GM18517 (cell line): ENCODE measurements at regions not wholly inside any gene's neighbourhood (a gene's known extent, or its start where the extent isn't known, plus 50 kb on each side); places are given as distances from the start of the nearest gene placed in this dataset.

Experiments used
- ATAC-seq: cut with Tn5 transposase; IDR thresholded peaks from one replicate; pipeline ENCODE4 v1.9.1; 2021; ENCODE audit warnings: mild to moderate bottlenecking, moderate library complexity; ENCODE audit not compliant: unreplicated experiment

- no peak for ATAC-seq
Measured at GRCh38 chr20:40459299-40459698, 229.7 kb downstream of the MAFB start.

DNA sequence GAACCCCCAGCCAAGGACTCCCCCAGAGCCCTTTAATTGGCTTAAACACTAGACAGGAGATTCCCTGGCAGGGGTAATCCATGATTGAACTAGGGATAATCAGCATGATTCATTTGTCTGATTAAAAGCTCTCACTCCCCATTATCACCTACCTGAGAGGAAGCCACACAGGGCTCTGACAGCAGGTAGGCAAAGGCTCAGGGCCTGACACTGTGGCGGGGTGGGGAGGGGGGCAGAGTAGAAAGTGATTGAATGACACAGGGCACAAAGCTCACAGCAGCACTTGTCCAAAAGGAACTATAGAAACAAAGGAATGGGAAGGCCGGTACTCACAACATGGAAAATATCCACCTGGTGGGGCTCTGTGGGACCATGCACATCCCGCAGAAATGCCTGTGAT lies 231.6 kb downstream of the MAFB start:
- ATAC-seq: no peak

DNA sequence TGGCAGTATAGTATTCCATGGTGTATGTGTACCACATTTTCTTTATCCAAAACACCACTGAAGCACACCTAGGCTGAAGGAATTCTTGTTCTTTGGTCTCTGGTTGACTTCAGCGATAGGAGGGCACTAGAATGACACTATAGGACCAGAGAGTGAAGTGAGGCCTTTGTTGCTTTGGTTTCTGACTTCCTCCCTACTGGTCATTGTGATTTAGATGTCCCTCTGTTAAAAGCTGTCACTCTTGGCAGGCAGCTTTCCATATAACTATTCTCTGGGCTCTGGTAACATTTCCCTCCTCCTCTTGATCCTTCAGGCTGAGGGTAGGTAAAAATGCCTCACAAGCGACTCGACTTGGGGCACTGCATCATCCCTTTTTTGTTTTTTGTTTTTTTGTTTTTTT lies 236.3 kb downstream of the MAFB start:
- ATAC-seq: no peak

GRCh38 chr20:40451552-40451951 lies 237.5 kb downstream of the MAFB start:
- no peak for ATAC-seq

DNA sequence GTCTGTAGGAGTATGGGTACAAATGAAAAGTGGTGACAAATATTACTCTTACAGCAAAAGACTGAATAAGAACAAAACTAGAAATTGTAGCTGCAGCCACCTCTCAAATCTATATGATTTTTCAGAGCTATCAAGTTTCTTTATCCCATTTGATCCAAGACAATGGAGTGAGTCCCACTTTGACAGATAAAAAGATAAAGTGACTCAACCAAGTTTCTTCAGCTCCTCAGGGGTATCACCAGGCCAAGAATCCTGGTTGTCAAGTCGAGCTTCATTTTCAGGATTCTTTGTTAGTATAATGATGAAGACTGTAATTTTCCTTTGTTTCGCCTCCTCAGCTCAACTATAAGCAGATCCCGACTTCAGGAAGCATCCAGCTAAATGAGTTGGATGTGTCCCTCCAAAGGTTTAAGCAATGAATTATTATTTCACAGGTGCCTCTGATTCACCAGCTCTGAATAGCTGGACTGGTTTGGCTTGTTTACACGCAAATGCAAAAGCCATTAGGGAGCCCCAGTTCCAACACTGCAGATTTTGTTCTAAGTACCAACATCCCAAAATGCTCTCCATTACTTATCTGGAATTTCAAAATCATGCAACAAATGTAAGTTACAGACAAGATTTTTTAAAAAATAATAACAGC lies 238.9 kb downstream of the MAFB start:
- ATAC-seq: no peak

DNA sequence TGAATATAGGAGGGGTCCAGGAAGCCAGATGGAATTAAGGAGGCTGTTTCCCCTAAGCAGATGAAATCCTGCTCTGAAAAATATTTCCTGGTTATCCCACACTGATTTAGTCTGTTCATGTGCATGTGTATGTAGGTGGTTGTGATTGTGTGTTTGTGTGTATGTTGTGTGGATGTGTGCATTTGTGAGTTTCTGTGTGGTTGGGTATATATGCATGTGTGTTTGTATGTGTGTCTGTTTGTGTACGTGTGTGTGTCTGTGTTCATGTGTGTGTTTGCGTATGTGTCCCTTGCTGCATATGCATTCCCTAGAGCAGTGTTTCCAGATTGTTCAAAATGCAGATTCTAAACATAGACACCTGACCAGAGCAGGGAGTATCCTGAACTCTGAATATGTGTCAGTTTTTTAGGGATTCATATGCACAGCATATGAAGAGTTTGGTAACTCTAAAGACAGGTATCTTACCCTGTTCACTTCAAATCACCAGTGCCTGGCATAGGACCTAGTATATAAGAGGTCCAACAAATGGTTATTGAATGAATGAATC lies 239.8 kb downstream of the MAFB start:
- no peak for ATAC-seq

DNA sequence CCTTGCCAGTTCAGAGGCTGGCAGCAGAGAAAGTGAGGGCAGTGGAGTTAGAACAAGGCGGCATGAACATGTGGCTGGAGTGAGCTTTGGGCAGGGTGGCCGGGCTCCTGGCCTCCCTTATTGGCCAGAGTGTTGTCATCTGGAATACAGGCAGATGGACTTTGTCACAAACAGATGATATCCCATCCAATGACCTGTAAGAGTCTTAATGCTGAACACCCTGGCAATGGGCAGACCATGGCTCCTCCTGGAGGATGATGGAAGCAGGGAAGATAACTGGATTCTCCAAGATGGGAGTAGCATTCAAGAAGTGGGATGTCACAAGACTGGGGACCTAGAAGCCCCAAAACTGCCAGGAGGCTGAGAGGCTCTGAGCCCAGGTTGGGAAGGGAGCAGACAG lies 242.1 kb downstream of the MAFB start:
- no peak for ATAC-seq

GRCh38 chr20:40444516-40444915 lies 244.5 kb downstream of the MAFB start:
- no peak for ATAC-seq

- ATAC-seq: no peak
Measured at GRCh38 chr20:40443753-40444152, 245.3 kb downstream of the MAFB start.

DNA sequence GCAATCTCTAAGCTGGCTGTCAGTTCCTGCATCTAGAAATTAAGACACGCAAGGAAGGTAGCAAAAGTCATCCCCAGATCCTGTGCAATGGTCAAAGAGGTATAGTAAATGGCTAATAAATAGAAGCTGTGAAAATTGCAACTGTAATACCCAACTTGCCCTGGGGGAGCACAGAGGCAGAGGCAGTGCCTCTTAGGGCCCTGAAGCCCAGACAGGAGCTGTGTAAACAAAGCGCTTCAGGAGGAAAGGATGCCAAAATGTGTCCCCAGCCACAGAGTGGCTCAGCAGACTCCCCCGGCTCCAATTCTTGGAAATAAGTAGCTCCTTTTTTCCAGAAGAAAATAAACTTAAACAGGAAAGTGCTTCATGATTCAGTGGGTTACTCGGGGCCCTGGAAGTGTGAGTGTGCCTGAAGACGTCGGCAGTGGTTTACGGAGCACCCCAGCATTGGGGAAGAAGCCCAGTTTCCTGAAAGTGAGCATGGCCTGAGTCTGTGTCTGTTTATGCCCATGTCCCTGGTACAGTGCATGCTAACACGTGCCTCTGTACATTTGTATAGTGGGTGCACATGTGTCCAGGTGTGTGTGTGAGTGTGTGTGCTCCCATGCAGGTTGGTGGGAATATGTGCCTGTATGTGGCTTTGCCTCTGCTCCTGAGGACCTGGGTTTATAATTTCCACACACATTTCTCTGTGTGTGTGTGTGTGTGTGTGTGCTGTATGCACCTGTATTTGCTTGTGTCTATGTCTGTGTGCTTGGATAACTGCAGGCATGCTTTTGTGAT lies 246.7 kb downstream of the MAFB start:
- ATAC-seq: no peak

DNA sequence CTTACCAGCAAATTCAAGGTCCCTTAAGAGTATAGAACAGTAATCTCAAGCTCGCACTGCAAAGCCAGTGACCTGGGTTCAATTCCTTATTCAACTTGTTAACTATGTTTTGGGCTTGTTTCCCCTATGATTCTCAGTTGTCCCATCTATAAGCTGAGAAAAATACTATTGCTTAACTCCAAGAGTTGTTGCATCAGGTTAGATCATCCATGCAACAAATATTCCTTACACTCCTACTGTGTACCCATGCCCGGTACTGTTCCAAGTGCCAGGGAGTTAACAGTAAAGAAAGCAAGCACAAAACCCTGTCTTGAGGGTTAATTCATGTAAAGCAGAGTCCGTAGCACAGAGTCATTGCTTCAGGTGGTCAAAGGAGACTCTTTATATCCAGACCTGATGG lies 247.3 kb downstream of the MAFB start:
- ATAC-seq: no peak

DNA sequence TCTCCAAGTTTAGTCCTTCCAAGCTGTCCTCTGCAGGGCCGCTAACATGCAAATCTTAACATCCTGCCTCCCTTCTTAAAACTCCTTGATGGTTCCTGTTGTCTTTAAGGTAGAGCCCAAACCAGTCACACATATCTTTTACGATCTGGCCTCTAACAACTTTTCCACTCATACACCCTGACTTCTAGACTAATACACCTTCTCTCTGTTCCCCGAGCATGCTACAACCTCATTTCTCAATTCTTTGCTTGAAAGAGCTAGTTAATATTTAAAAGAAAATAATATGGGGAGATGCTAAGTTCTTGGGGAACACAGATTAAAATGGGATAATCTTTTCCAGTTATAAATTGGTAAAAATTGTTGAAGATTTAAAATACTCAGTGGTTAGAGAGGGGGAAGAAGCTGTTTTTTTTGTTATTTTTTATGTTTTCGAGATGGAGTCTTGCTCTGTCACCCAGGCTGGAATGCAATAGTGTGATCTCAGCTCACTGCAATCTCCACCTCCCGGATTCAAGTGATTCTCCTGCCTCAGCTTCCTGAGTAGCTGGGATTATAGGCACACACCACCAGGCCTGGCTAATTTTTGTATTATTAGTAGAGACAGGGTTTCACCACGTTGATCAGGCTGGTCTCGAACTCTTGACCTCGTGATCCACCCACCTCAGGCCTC lies 250.7 kb downstream of the MAFB start:
- no peak for ATAC-seq

- no peak for ATAC-seq
Measured at GRCh38 chr20:40436011-40436410, 253.0 kb downstream of the MAFB start.

GRCh38 chr20:40435146-40435895 lies 253.7 kb downstream of the MAFB start:
- ATAC-seq: no peak

DNA sequence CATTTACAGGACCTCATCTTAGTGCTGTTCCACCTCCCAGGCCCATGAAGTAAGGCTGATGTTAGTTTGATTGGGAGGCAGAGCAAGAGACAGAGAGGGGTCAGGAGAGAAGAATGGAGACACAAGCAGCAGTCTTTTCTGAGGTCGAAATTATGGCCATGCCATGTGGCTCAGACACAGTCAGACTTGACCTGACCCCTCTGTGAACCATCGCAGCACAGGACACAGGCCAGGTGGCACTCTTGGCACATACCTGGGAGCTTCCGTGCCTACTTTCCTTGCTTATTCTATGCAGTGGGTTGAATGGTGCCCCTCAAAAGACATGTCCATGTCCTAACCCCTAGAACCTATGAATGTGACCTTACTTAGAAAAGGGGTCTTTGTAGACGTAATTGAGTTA lies 254.9 kb downstream of the MAFB start:
- no peak for ATAC-seq

DNA sequence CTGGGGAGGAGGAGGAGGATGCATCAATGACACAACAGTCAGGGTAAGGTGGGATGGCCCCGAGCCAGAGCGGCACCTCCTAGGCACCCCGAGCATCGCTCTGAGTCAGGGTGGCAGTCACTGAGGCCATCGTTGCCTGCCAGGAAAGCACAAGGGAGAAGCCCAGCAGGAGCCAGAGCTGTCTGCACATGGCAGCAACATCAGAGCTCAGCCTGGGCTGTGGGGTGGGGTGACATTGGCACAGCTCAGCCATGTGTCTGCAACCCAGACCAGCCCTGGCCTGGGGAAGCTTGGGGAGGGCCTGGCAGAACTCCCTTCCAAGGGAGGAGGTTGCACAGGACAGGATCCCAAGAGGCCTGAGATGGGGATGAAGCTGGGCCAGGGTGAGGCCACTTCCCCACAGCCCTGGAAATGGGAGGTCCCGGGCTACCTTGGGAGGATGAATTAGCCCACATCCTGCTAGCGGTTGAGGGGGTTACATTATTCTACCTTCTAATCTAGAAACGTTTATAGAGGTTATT lies 255.6 kb downstream of the MAFB start:
- no peak for ATAC-seq

DNA sequence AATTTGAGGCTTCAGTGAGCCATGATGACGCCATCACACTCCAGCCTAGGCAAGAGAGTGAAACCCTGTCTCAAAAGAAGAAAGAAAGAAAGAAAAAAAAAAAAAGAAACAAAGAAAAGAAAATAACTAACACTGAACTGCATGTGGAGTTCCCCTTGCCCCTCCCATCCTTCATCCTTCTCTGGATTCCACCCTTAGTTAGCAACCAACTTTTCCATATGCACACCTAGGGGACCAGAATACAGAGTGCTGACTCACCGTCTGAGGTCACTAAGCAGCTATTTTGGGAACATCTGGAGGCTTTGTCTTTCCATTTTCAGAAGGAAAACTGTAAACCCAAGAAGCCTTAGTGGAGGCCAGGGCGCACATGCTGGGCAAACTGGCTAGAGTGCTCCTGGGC lies 257.4 kb downstream of the MAFB start:
- no peak for ATAC-seq

DNA sequence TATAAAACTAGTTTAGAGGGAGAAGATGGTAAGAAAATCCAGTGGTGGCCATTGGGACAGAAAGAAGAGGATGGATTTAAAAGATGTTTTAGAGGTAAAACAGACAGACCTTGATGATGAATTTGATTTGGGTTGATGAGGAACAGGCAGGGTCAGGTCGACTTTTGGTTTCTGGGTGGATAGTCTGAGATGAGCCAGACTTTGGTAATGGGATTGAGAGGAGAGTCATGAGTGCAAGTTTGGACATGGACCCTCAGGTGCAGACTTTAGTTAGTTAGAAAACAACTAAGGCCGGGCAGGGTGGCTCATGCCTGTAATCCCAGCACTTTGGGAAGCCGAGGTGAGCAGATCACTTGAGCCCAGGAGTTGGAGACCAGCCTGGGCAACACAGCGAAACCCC lies 257.9 kb downstream of the MAFB start:
- ATAC-seq: no peak

DNA sequence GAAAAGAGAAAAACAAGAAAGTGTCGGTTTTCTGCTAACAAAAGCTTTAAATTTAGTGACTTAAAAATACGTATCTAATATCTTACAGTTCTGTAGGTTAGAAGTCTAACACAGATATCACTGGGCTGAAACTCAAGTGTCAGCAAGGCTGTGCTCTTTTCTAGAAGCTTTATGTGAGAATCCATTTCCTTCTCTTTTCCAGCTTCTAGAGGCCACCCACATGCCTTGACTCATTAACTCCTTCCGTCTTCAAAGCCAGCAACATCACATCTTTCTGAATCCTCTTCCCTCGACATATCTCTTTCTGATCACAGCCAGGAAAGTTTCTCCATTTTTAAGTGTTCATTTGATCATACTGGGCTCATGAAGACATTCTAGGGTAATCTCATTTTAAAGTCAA lies 262.0 kb downstream of the MAFB start:
- no peak for ATAC-seq

- ATAC-seq: no peak
Measured at GRCh38 chr20:40424695-40425094, 264.3 kb downstream of the MAFB start.

DNA sequence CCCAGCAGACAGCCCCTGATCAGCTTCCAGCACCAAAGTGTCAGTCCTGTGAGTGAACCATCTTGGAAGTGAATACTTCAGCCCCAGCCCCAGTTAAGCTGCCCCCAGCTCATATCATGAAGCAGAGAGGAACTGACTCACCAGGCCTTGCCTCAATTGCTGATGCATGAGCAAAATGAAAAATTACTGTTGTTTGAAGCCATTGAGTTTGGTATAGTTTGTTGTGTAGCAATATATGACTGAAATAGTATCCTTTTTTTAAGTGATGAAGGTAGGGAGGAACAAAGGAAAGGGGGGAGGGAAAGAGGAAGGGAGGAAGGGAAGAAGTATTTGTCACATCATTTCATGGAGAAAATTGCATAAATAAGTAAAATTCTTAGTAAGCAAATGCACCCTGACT lies 266.4 kb downstream of the MAFB start:
- ATAC-seq: no peak
